Lung (tissue), 11 donors: ENCODE measurements at regions not wholly inside any gene's neighbourhood (a gene's known extent, or its start where the extent isn't known, plus 50 kb on each side); places are given as distances from the start of the nearest gene placed in this dataset.

Experiments
- ATAC-seq: fragments of 200-7000 bp; cut with Tn5 transposase; one replicate; pipeline ENCODE4 v1.9.1; 2020; ENCODE audit warnings: moderate number of reproducible peaks; ENCODE audit not compliant: insufficient read depth, low FRiP score
- DNase-seq, 3 donors: peaks; one replicate each; pipeline ENCODE4 v3.0.0-alpha.2; 2013 to 2017
- H3K27ac ChIP-seq, 2 donors: one replicate each; pipeline ENCODE4 v1.5.1; 2013; ENCODE audit warnings: mild to moderate bottlenecking in 2 of 2, moderate library complexity in 2 of 2, control low read depth in 1 of 2, inconsistent platforms in 1 of 2, low read depth in 1 of 2, low read length in 1 of 2
- H3K27me3 ChIP-seq, 3 donors: one replicate each; pipeline ENCODE4 v1.5.1; 2013; ENCODE audit warnings: low read length in 2 of 3; ENCODE audit not compliant: control insufficient read depth in 3 of 3, insufficient read depth in 3 of 3
- H3K36me3 ChIP-seq, 4 donors: one replicate each; pipeline ENCODE4 v1.5.1; 2013; ENCODE audit warnings: low read length in 4 of 4, mild to moderate bottlenecking in 1 of 4, moderate library complexity in 1 of 4; ENCODE audit not compliant: control insufficient read depth in 4 of 4, insufficient read depth in 4 of 4
- H3K4me1 ChIP-seq, 5 donors: one replicate each; pipeline ENCODE4 v1.5.1; 2013; ENCODE audit warnings: low read length in 5 of 5, mild to moderate bottlenecking in 2 of 5, moderate library complexity in 1 of 5; ENCODE audit not compliant: control insufficient read depth in 5 of 5, insufficient read depth in 5 of 5
- H3K4me3 ChIP-seq: one replicate; pipeline ENCODE4 v1.5.1; 2013; ENCODE audit warnings: mild to moderate bottlenecking, control low read depth, moderate library complexity
- H3K9ac ChIP-seq, 2 donors: one replicate each; pipeline ENCODE4 v1.5.1; 2013; ENCODE audit warnings: low read length in 2 of 2, control low read depth in 1 of 2; ENCODE audit not compliant: insufficient read depth in 1 of 2
- H3K9me3 ChIP-seq, 4 donors: one replicate each; pipeline ENCODE4 v1.5.1; 2013; ENCODE audit warnings: low read length in 3 of 4, mild to moderate bottlenecking in 1 of 4, moderate library complexity in 1 of 4; ENCODE audit not compliant: control insufficient read depth in 4 of 4, insufficient read depth in 3 of 4
- CTCF ChIP-seq: IDR thresholded peaks from 2 replicates; pipeline ENCODE4 v1.5.1; 2012; ENCODE audit warnings: mild to moderate bottlenecking; ENCODE audit errors: control extremely low read depth, extremely low read depth
- WGBS, 2 donors: extraction: QIAGEN DNeasy Blood & Tissue Kit; methylation state at CpG; one replicate each; pipeline ENCODE4 v1.1.7; 2013; 5-methylcytosine and 5-hydroxymethylcytosine counted together
- donor health status: control.
- donor health status: control.
- donor health status: Bipolar disorder and iron deficiency.
- donor health status: healthy.
- donor health status: DM: yes; HTN: yes; CAD: no.

- Histone ChIP-seq H3K9ac (no peak overlapping the region), H3K27ac (no peak overlapping the region), H3K4me3 (no peak overlapping the region), H3K4me1 (no peaks in the 10 kb centered on the region), H3K36me3 (no peaks in the 10 kb centered on the region), H3K27me3 (no peaks in the 10 kb centered on the region), H3K9me3 (no peaks in the 10 kb centered on the region)
- 74 to 83% methylated on average over 7 of the region's 7 CpGs for WGBS, 2 donors
- ATAC-seq = no peak
- TF ChIP-seq CTCF = no peak
- DNase-seq = no peak
Measured at GRCh38 chr6:18692929-18693685, 306.0 kb downstream of the RNF144B start.

- Histone ChIP-seq H3K27me3 (no peaks in the 10 kb centered on the region), H3K27ac (no peak overlapping the region), H3K36me3 (no peaks in the 10 kb centered on the region), H3K9ac (no peak overlapping the region), H3K4me1 (no peaks in the 10 kb centered on the region), H3K4me3 (no peak overlapping the region), H3K9me3 (no peaks in the 10 kb centered on the region)
- no peak for ATAC-seq
- no peak for TF ChIP-seq CTCF
- no peak for DNase-seq
- 64 to 78% methylated on average over 6 of the region's 6 CpGs for WGBS, 2 donors
Measured at GRCh38 chr6:18693881-18694280, 306.7 kb downstream of the RNF144B start.

- ATAC-seq (no peak), DNase-seq (no peak)
- peaks cover 0 to 2% (median 0%) of the 10 kb centered on the region in 4 donors for H3K9me3 ChIP-seq
- H3K27me3 ChIP-seq = no peaks in the 10 kb centered on the region
- no peak overlapping the region for H3K4me3 ChIP-seq
- H3K4me1 ChIP-seq = no peaks in the 10 kb centered on the region
- no peak for TF ChIP-seq CTCF
- no peak overlapping the region for H3K9ac ChIP-seq
- 68 to 75% methylated on average over 3 of the region's 3 CpGs for WGBS, 2 donors
- H3K27ac ChIP-seq = no peak overlapping the region
- no peaks in the 10 kb centered on the region for H3K36me3 ChIP-seq
Measured at GRCh38 chr6:18703546-18703945, 316.4 kb downstream of the RNF144B start.
